ENCODE measurements at regions not wholly inside any gene's neighbourhood (a gene's known extent, or its start where the extent isn't known, plus 50 kb on each side); places are given as distances from the start of the nearest gene placed in this dataset.

- Mint-ChIP-seq H3K4me1 (ENCODE audit: low read depth) (no peaks in the 10 kb centered on the region), H3K9me3 (no peaks in the 10 kb centered on the region), H3K4me3 (no peak overlapping the region), H3K27ac (no peak overlapping the region), H3K36me3 (ENCODE audit: low read depth) (no peaks in the 10 kb centered on the region), H3K27me3 (peaks cover 9% of the 10 kb centered on the region)
Observed at GRCh38 chrX:45264865-45265264, 64.2 kb upstream of the DIPK2B start.

- Mint-ChIP-seq H3K27me3 (no peaks in the 10 kb centered on the region), H3K27ac (no peak overlapping the region), H3K4me3 (no peak overlapping the region), H3K36me3 (ENCODE audit: low read depth) (no peaks in the 10 kb centered on the region), H3K4me1 (ENCODE audit: low read depth) (no peaks in the 10 kb centered on the region), H3K9me3 (no peaks in the 10 kb centered on the region)
Observed at GRCh38 chrX:45261471-45261870, 60.8 kb upstream of the DIPK2B start.

GRCh38 chrX:45261005-45261404 is 60.3 kb upstream of the DIPK2B start:
- no peak overlapping the region for H3K4me3 Mint-ChIP-seq
- no peaks in the 10 kb centered on the region for H3K36me3 Mint-ChIP-seq (ENCODE audit: low read depth)
- H3K9me3 Mint-ChIP-seq = no peaks in the 10 kb centered on the region
- H3K27ac Mint-ChIP-seq = no peak overlapping the region
- no peaks in the 10 kb centered on the region for H3K27me3 Mint-ChIP-seq
- no peaks in the 10 kb centered on the region for H3K4me1 Mint-ChIP-seq (ENCODE audit: low read depth)

GRCh38 chrX:45258731-45259402 is 58.2 kb upstream of the DIPK2B start:
- Mint-ChIP-seq H3K4me1 (ENCODE audit: low read depth) (no peaks in the 10 kb centered on the region), H3K4me3 (no peak overlapping the region), H3K9me3 (no peaks in the 10 kb centered on the region), H3K36me3 (ENCODE audit: low read depth) (no peaks in the 10 kb centered on the region), H3K27me3 (no peaks in the 10 kb centered on the region), H3K27ac (no peak overlapping the region)
